ENCODE measurements at regions not wholly inside any gene's neighbourhood (a gene's known extent, or its start where the extent isn't known, plus 50 kb on each side); places are given as distances from the start of the nearest gene placed in this dataset.

DNA sequence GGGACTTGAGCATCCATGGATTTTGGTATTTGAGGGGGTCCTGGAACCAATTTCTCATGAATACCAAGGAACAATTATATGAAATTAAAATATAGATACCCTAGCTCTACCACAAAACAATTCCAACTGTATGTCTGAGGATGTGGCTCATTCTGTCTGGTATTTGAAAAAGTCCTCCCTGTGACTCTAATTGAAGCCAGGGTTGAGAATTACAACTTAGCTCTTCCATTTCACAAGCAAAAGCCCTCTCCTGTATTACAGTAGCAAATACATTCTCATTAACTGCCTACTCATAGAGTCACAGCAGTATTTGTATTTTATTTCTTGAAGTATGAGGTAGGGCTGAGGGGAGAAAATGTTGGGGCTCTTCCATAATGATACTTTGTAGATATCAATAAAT is 187.8 kb upstream of the OLFM3 start:
- TF ChIP-seq CTCF (IDR thresholded peaks at IDR 0.05) (no peak), POLR2AphosphoS5 (IDR thresholded peaks at IDR 0.05) (no peak), POLR2A (IDR thresholded peaks at IDR 0.05) (no peak)

Data from stomach (tissue), 4 donors.